GM12873 (cell line): ENCODE measurements at regions not wholly inside any gene's neighbourhood (a gene's known extent, or its start where the extent isn't known, plus 50 kb on each side); places are given as distances from the start of the nearest gene placed in this dataset.

Experiments used
- TF ChIP-seq, protein P1 (sequence below): IDR thresholded peaks from 2 replicates; pipeline ENCODE4 v1.5.1; 2012; ENCODE audit warnings: low read depth, mild to moderate bottlenecking, moderate library complexity, low read length, control low read depth; ENCODE audit not compliant: insufficient read depth; ENCODE audit errors: missing control alignments

DNA sequence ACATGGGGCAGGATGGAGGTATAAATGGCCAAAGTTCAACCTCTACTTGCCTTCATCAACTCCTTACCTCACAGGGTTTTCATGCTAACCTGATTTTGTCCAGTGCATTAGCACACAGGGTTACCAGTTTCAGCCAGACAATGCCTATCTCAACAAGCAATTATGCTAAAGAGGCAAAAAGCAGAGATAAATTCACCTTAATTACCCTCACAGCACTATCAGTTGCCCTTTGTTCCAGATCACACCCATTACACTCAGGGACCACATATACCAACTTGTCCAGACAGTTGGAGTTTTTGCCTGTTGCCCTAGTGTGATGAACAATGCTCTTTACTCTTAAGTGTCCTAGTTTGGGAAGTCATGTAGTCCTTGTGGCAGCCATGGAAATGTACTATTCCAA lies 174.5 kb upstream of the MOCS1 start:
- TF ChIP-seq, protein P1, sequence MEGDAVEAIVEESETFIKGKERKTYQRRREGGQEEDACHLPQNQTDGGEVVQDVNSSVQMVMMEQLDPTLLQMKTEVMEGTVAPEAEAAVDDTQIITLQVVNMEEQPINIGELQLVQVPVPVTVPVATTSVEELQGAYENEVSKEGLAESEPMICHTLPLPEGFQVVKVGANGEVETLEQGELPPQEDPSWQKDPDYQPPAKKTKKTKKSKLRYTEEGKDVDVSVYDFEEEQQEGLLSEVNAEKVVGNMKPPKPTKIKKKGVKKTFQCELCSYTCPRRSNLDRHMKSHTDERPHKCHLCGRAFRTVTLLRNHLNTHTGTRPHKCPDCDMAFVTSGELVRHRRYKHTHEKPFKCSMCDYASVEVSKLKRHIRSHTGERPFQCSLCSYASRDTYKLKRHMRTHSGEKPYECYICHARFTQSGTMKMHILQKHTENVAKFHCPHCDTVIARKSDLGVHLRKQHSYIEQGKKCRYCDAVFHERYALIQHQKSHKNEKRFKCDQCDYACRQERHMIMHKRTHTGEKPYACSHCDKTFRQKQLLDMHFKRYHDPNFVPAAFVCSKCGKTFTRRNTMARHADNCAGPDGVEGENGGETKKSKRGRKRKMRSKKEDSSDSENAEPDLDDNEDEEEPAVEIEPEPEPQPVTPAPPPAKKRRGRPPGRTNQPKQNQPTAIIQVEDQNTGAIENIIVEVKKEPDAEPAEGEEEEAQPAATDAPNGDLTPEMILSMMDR, result no peak

DNA sequence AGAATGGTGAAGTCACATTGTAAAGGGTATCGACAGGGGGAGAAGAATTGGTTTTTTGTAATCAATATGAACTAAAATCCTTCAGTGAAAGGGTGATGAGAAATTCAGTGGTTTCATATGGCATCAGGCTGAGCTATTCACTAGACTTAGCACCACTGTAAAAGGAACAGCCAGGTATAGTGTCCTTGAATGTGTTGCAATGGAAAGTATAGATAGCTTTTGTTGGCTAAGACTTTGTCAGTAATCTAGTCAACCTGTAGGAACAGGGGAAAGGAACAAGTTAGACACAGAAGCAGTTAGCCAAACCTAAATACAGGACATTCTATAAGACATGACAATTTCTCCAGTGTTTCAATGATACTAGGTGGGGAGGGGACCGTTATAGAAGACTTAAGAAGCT lies 172.6 kb upstream of the MOCS1 start:
- TF ChIP-seq, protein P1, result no peak

DNA sequence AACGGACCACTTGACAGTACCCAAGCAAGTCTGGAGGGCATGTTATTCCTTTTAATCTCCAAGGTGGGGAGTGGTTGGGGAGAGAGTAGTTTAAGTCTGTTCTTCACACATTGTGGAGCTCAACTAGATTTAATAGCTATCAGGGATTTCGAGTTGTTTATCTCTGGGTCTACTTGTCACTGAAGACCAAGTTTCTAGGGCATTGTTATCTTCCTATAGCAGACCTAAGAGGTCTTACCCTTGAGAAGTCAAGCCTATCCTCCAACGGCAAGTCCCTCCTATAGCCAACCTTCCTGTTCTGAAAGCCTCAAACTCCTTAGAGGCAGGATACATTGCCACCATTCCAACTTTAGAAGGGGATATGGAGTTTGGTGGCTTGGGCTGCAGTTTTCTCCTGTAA lies 164.5 kb upstream of the MOCS1 start:
- TF ChIP-seq, protein P1, result no peak

DNA sequence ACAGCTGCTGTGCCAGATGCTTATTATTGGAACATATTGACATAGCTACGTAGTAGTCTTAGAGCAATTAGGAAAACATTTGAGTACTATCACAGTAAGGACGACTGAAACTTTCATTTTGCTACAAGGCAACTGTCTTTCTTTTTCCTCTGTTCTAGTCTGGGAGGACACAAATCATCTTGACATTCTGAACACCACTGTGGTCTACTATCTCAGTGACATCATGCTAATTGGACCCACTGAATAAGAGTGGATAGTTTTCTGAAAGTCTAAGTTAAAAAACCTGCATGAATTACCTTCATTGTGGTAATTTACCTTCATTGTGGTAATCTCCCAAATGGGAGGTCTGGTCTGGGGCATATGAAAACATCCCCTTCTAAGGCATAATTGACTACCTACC lies 163.3 kb upstream of the MOCS1 start:
- TF ChIP-seq, protein P1, result no peak

DNA sequence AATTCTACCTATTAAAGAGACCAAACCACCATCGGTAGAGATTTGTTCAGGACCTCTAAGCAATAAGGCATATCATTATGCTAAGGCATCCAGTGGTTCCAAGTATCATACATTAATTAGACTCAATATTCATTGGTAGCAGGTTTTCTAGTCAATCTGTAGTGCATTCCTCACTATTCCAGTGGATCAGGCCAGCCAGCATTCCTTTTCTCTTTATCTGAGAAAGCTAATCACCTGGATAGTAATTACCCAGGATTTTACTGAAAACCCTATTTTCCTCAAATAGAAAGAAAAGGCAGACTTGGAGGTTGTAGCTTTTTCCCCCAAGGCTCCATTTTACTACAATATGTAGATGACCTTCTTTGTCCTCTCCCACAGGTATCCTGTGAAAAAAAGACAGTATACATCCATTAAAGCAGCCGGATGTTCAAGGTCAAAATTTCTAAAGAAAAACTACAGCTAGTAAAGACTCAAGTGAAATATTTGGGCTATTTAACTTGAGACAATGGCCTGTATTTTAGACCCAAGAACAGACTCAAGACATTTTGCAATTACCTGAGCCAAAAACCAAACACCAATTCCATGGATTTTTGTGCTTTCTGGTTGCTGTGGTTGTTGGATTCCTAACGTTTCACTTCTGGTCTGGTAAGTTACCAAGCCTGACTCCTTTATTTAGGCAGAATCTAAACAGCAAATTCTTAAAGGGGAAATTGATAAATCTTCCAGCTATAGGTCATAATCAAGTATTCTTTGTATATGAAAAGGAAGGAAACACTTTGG lies 149.1 kb upstream of the MOCS1 start:
- TF ChIP-seq, protein P1, result no peak

DNA sequence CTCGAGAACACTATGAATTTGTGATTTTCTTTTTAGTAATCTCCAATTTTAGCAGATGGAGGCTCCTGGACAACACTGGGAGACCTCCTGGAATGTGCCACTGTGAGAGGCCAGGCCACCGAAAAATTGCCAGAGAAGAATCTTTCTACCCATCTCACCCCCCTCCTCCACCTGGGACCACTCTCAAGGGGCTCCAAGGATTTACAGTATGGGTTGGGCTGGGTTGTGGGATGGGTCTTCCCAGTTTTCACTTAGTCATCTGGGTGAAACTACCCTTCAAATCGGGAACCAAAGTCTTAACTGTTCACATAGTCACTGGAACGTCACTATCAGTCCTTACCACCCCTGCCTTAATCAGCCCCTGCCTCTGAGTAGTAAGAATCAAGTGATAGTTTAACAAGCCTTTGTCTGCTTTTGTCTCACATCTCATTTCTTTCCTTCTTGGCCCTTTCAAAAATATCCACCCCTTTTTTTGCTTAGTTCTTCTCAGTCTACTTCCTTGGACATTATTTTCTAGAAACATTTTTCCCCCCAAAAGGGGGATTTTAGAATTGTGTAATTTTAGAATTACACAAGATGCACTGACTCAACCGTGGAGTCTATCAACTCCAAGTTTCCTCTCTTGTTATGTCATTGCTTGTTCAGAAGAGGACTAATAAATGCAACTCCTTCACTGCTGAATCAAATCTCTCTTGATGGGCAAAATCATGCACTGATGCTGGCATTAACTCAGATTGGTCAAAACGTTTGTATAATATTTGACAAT lies 148.2 kb upstream of the MOCS1 start:
- TF ChIP-seq, protein P1, result no peak

DNA sequence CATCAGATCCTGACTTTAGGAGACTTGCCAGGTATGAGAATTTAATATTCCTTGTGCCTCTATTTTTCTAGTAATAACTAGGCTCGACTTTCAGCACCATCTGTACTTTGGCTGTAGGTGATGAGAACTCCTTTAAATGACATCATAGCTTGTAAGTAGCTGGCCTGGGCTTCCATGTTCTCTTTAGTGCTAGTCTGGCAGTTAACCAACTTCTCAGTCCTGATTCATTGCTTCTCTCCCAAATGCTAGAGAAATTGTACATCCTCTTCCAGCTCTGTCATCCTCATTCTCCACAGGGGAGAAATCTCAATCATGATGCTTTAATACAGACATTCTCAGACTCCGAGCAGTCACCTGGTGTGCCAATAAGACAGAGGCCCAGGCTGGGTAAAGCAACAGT lies 143.5 kb upstream of the MOCS1 start:
- TF ChIP-seq, protein P1, result no peak
